DOHH2 (cell line): ENCODE measurements at regions not wholly inside any gene's neighbourhood (a gene's known extent, or its start where the extent isn't known, plus 50 kb on each side); places are given as distances from the start of the nearest gene placed in this dataset.

Source experiments
- H3F3A ChIP-seq: fragments of 200-600 bp; sonication (generic), shearing (Covaris generic); 2 replicates; pipeline ENCODE4 v1.6.0; 2016; ENCODE audit warnings: antibody characterized with exemption, mild to moderate bottlenecking; ENCODE audit not compliant: control insufficient read depth, insufficient read depth
- H3K27ac ChIP-seq: fragments of 200-600 bp; sonication (generic); 2 replicates; pipeline ENCODE4 v1.5.1; 2014; ENCODE audit warnings: low read depth, mild to moderate bottlenecking, low read length, moderate library complexity
- H3K27me3 ChIP-seq: fragments of 200-600 bp; sonication (generic); 2 replicates; pipeline ENCODE4 v1.6.1; 2014; ENCODE audit warnings: mild to moderate bottlenecking, low read length, mixed read lengths; ENCODE audit not compliant: control insufficient read depth
- H3K36me3 ChIP-seq: fragments of 200-600 bp; sonication (generic); 2 replicates; pipeline ENCODE4 v1.6.1; 2014; ENCODE audit warnings: mild to moderate bottlenecking, low read length, moderate library complexity, mixed read lengths; ENCODE audit not compliant: control insufficient read depth
- H3K4me1 ChIP-seq: fragments of 200-600 bp; sonication (generic); 2 replicates; pipeline ENCODE4 v1.6.1; 2014; ENCODE audit warnings: mild to moderate bottlenecking, low read length, mixed read lengths; ENCODE audit not compliant: control insufficient read depth
- H3K4me2 ChIP-seq: fragments of 200-600 bp; sonication (generic); 2 replicates; pipeline ENCODE4 v1.6.0; 2014; ENCODE audit warnings: mild to moderate bottlenecking, low read length, moderate library complexity
- H3K4me3 ChIP-seq: fragments of 200-600 bp; sonication (generic); 2 replicates; pipeline ENCODE4 v1.5.1; 2014; ENCODE audit warnings: mild to moderate bottlenecking, low read length, mixed read lengths
- H3K79me2 ChIP-seq: fragments of 200-600 bp; sonication (generic); 2 replicates; pipeline ENCODE4 v1.6.1; 2014; ENCODE audit warnings: mild to moderate bottlenecking, low read length, mixed read lengths; ENCODE audit not compliant: control insufficient read depth
- H3K9me2 ChIP-seq: fragments of 200-600 bp; sonication (generic); replicated peaks from 2 replicates; pipeline ENCODE4 v1.6.1; 2014; ENCODE audit warnings: mild to moderate bottlenecking, low read length, mixed read lengths; ENCODE audit not compliant: control insufficient read depth
- H3K9me3 ChIP-seq: fragments of 200-600 bp; sonication (generic); 2 replicates; pipeline ENCODE4 v1.6.1; 2014; ENCODE audit warnings: antibody characterized with exemption, low read length, mixed read lengths; ENCODE audit not compliant: control insufficient read depth, insufficient read depth
- H4K20me1 ChIP-seq: fragments of 200-600 bp; sonication (generic); 2 replicates; pipeline ENCODE4 v1.6.0; 2014; ENCODE audit warnings: low read depth, mild to moderate bottlenecking, antibody characterized with exemption, low read length, moderate library complexity; ENCODE audit not compliant: control insufficient read depth, insufficient read depth
- EZH2phosphoT487 ChIP-seq: fragments of 200-600 bp; sonication (generic); IDR thresholded peaks from 2 replicates; pipeline ENCODE4 v1.6.1; 2017; ENCODE audit warnings: borderline replicate concordance, mild to moderate bottlenecking, antibody characterized with exemption, low read length, moderate library complexity, mixed read lengths
- TF ChIP-seq, protein P1 (sequence below): fragments of 200-600 bp; sonication (generic); IDR thresholded peaks from one replicate; pipeline ENCODE4 v1.5.1; 2014; ENCODE audit warnings: antibody characterized with exemption, mild to moderate bottlenecking, low read depth, low read length; ENCODE audit not compliant: poor library complexity, severe bottlenecking

- no peaks in the 10 kb centered on the region for H3K27me3 ChIP-seq
- H4K20me1 ChIP-seq, result no peaks in the 10 kb centered on the region
- TF ChIP-seq, protein P1, sequence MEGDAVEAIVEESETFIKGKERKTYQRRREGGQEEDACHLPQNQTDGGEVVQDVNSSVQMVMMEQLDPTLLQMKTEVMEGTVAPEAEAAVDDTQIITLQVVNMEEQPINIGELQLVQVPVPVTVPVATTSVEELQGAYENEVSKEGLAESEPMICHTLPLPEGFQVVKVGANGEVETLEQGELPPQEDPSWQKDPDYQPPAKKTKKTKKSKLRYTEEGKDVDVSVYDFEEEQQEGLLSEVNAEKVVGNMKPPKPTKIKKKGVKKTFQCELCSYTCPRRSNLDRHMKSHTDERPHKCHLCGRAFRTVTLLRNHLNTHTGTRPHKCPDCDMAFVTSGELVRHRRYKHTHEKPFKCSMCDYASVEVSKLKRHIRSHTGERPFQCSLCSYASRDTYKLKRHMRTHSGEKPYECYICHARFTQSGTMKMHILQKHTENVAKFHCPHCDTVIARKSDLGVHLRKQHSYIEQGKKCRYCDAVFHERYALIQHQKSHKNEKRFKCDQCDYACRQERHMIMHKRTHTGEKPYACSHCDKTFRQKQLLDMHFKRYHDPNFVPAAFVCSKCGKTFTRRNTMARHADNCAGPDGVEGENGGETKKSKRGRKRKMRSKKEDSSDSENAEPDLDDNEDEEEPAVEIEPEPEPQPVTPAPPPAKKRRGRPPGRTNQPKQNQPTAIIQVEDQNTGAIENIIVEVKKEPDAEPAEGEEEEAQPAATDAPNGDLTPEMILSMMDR, result no peak
- TF ChIP-seq EZH2phosphoT487, result no peak
- H3K9me2 ChIP-seq, result no peaks in the 10 kb centered on the region
- no peaks in the 10 kb centered on the region for H3K79me2 ChIP-seq
- no peaks in the 10 kb centered on the region for H3K36me3 ChIP-seq
- peaks cover 17% of the 10 kb centered on the region for H3F3A ChIP-seq
- peaks cover 70% of the 10 kb centered on the region for H3K4me1 ChIP-seq
- peak overlapping the region; percentile 89 for H3K27ac ChIP-seq
- peak overlapping the region; percentile 64 for H3K4me3 ChIP-seq
- H3K4me2 ChIP-seq, result peak overlapping the region; percentile 70
- no peaks in the 10 kb centered on the region for H3K9me3 ChIP-seq
Measured at GRCh38 chr5:56746553-56747339, 68.6 kb upstream of the MAP3K1 start.

- TF ChIP-seq, protein P1, result no peak
- no peak for TF ChIP-seq EZH2phosphoT487
- Histone ChIP-seq H3K4me2 (peak overlapping the region; percentile 70), H3K9me2 (no peaks in the 10 kb centered on the region), H3F3A (peaks cover 17% of the 10 kb centered on the region), H3K27me3 (no peaks in the 10 kb centered on the region), H3K36me3 (no peaks in the 10 kb centered on the region), H3K27ac (peak overlapping the region; percentile 89), H3K9me3 (no peaks in the 10 kb centered on the region), H3K79me2 (no peaks in the 10 kb centered on the region), H3K4me3 (peak overlapping the region; percentile 64), H3K4me1 (peaks cover 70% of the 10 kb centered on the region), H4K20me1 (no peaks in the 10 kb centered on the region)
Measured at GRCh38 chr5:56745864-56746263, 69.5 kb upstream of the MAP3K1 start.

GRCh38 chr5:56740868-56741267 lies 74.5 kb upstream of the MAP3K1 start:
- no peaks in the 10 kb centered on the region for H3K9me3 ChIP-seq
- H3F3A ChIP-seq, result peaks cover 35% of the 10 kb centered on the region
- no peaks in the 10 kb centered on the region for H3K27me3 ChIP-seq
- no peak overlapping the region for H3K4me3 ChIP-seq
- peaks cover 62% of the 10 kb centered on the region for H3K4me1 ChIP-seq
- no peaks in the 10 kb centered on the region for H4K20me1 ChIP-seq
- H3K27ac ChIP-seq, result no peak overlapping the region
- H3K9me2 ChIP-seq, result no peaks in the 10 kb centered on the region
- no peaks in the 10 kb centered on the region for H3K36me3 ChIP-seq
- TF ChIP-seq EZH2phosphoT487, result no peak
- TF ChIP-seq, protein P1, result no peak
- H3K79me2 ChIP-seq, result no peaks in the 10 kb centered on the region
- H3K4me2 ChIP-seq, result no peak overlapping the region
